Vagina (tissue), 2 donors: ENCODE measurements at regions not wholly inside any gene's neighbourhood (a gene's known extent, or its start where the extent isn't known, plus 50 kb on each side); places are given as distances from the start of the nearest gene placed in this dataset.

Experiments used
- DNase-seq, 2 donors: peaks; one replicate each; pipeline ENCODE4 v3.0.0-alpha.2; 2017; ENCODE audit errors: extremely low spot score in 2 of 2
- H3K27ac ChIP-seq: fragments of 200-600 bp; sonication (generic); one replicate; pipeline ENCODE4 v1.5.1; 2019
- H3K27me3 ChIP-seq: fragments of 200-600 bp; sonication (generic); one replicate; pipeline ENCODE4 v1.5.1; 2019
- H3K36me3 ChIP-seq, 2 donors: fragments of 200-600 bp; sonication (generic); one replicate each; pipeline ENCODE4 v1.5.1; 2017 to 2019
- H3K4me1 ChIP-seq: fragments of 200-600 bp; sonication (generic); one replicate; pipeline ENCODE4 v1.5.1; 2019
- H3K4me3 ChIP-seq, 2 donors: fragments of 200-600 bp; sonication (generic); 1 replicate in 1 of 2; 2 replicates in 1 of 2; pipeline ENCODE4 v1.5.1; 2016 to 2019
- H3K9me3 ChIP-seq: fragments of 200-600 bp; sonication (generic); one replicate; pipeline ENCODE4 v1.5.1; 2019
- CTCF ChIP-seq, 3 experiments: fragments of 450-650 bp in 2 of 3; fragments of 200-600 bp in 1 of 3; sonication (generic) in 1 of 3; IDR thresholded peaks; one replicate each; pipeline ENCODE4 v1.5.1; 2017 to 2019; ENCODE audit warnings: antibody characterized with exemption in 3 of 3, mild to moderate bottlenecking in 2 of 3, moderate library complexity in 2 of 3
- POLR2A ChIP-seq, 2 donors: fragments of 450-650 bp; IDR thresholded peaks; one replicate each; pipeline ENCODE4 v1.6.1; 2017; ENCODE audit warnings: antibody characterized with exemption in 2 of 2, mild to moderate bottlenecking in 2 of 2, moderate library complexity in 2 of 2
- POLR2AphosphoS5 ChIP-seq, 2 donors: sonication (generic); formaldehyde crosslinking; IDR thresholded peaks; one replicate each; pipeline ENCODE4 v1.9.0; 2017; ENCODE audit warnings: antibody characterized with exemption in 2 of 2, mild to moderate bottlenecking in 2 of 2, low read depth in 1 of 2; ENCODE audit not compliant: insufficient read depth in 1 of 2
- intact Hi-C: fragments of 100-400 bp; cut with DNase I; formaldehyde crosslinking; loops from one replicate; pipeline ENCODE4 v1.15.1; 2023

GRCh38 chr12:84696281-84696680, 216.3 kb downstream of the SLC6A15 start:
- H3K36me3 ChIP-seq = no peaks in the 10 kb centered on the region
- H3K4me1 ChIP-seq = no peaks in the 10 kb centered on the region
- H3K9me3 ChIP-seq = no peaks in the 10 kb centered on the region
- no peak for TF ChIP-seq POLR2AphosphoS5 (IDR thresholded peaks at IDR 0.05; ENCODE audit: insufficient read depth in 1 of 2, low read depth in 1 of 2)
- no peak for TF ChIP-seq POLR2A (IDR thresholded peaks at IDR 0.05)
- TF ChIP-seq CTCF (IDR thresholded peaks at IDR 0.05) = no peak
- no peak overlapping the region for H3K27ac ChIP-seq
- DNase-seq = no peak
- intact Hi-C loops = no loop called here
- no peak overlapping the region for H3K4me3 ChIP-seq
- H3K27me3 ChIP-seq = no peaks in the 10 kb centered on the region

- TF ChIP-seq CTCF (IDR thresholded peaks at IDR 0.05) (no peak), POLR2A (IDR thresholded peaks at IDR 0.05) (no peak), POLR2AphosphoS5 (IDR thresholded peaks at IDR 0.05; ENCODE audit: insufficient read depth in 1 of 2, low read depth in 1 of 2) (no peak)
- Histone ChIP-seq H3K4me3 (no peak overlapping the region), H3K27me3 (no peaks in the 10 kb centered on the region), H3K4me1 (no peaks in the 10 kb centered on the region), H3K9me3 (no peaks in the 10 kb centered on the region), H3K27ac (no peak overlapping the region), H3K36me3 (no peaks in the 10 kb centered on the region)
- no peak for DNase-seq
- intact Hi-C loops = no loop called here
Measured at GRCh38 chr12:84694116-84694515, 218.5 kb downstream of the SLC6A15 start.

GRCh38 chr12:84692071-84692470, 220.5 kb downstream of the SLC6A15 start:
- intact Hi-C loops = no loop called here
- DNase-seq = no peak
- Histone ChIP-seq H3K36me3 (no peaks in the 10 kb centered on the region), H3K27me3 (no peaks in the 10 kb centered on the region), H3K9me3 (no peaks in the 10 kb centered on the region), H3K4me3 (no peak overlapping the region), H3K27ac (no peak overlapping the region), H3K4me1 (no peaks in the 10 kb centered on the region)
- TF ChIP-seq POLR2A (IDR thresholded peaks at IDR 0.05) (no peak), CTCF (IDR thresholded peaks at IDR 0.05) (no peak), POLR2AphosphoS5 (IDR thresholded peaks at IDR 0.05; ENCODE audit: insufficient read depth in 1 of 2, low read depth in 1 of 2) (no peak)

GRCh38 chr12:84691266-84691665, 221.3 kb downstream of the SLC6A15 start:
- no peaks in the 10 kb centered on the region for H3K27me3 ChIP-seq
- no peak for DNase-seq
- no peak overlapping the region for H3K27ac ChIP-seq
- intact Hi-C loops = no loop called here
- no peaks in the 10 kb centered on the region for H3K9me3 ChIP-seq
- H3K4me1 ChIP-seq = no peaks in the 10 kb centered on the region
- TF ChIP-seq POLR2A (IDR thresholded peaks at IDR 0.05) (no peak), CTCF (IDR thresholded peaks at IDR 0.05) (no peak), POLR2AphosphoS5 (IDR thresholded peaks at IDR 0.05; ENCODE audit: insufficient read depth in 1 of 2, low read depth in 1 of 2) (no peak)
- no peak overlapping the region for H3K4me3 ChIP-seq
- no peaks in the 10 kb centered on the region for H3K36me3 ChIP-seq

- TF ChIP-seq POLR2A (IDR thresholded peaks at IDR 0.05) (no peak), POLR2AphosphoS5 (IDR thresholded peaks at IDR 0.05; ENCODE audit: insufficient read depth in 1 of 2, low read depth in 1 of 2) (no peak), CTCF (IDR thresholded peaks at IDR 0.05) (no peak)
- Histone ChIP-seq H3K4me1 (no peaks in the 10 kb centered on the region), H3K9me3 (no peaks in the 10 kb centered on the region), H3K4me3 (no peak overlapping the region), H3K36me3 (no peaks in the 10 kb centered on the region), H3K27ac (no peak overlapping the region), H3K27me3 (no peaks in the 10 kb centered on the region)
- intact Hi-C loops = no loop called here
- no peak for DNase-seq
Measured at GRCh38 chr12:84689638-84690037, 223.0 kb downstream of the SLC6A15 start.
